ENCODE measurements at regions not wholly inside any gene's neighbourhood (a gene's known extent, or its start where the extent isn't known, plus 50 kb on each side); places are given as distances from the start of the nearest gene placed in this dataset.

DNA sequence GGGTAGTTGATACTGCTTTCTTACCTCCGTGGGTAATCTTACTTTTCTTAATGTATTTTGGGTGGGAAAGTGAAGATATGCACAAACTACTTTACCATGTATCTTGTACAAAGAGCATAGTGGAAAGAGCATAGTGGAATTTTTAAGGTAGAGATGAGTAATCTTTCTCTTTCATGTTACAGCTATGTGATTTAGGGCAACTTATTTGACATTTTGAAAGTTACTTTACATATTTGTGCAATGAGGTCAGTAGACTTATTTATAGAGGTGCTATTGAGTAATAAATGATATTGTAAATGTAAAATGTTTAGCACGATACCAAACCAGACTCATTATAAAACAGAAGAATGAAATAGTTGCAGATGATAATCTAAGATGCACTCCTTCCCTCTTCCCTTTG is 351.2 kb downstream of the TRAM1L1 start:
- no peak overlapping the region for H3K27ac Mint-ChIP-seq
- H3K4me1 Mint-ChIP-seq (ENCODE audit: low read depth), result no peaks in the 10 kb centered on the region
- no peak overlapping the region for H3K4me3 Mint-ChIP-seq
- H3K36me3 Mint-ChIP-seq (ENCODE audit: low read depth), result no peaks in the 10 kb centered on the region
- DNase-seq, result no peak
- H3K27me3 Mint-ChIP-seq, result no peaks in the 10 kb centered on the region
- no peak for ATAC-seq
- POLR2A ChIA-PET, result no interaction called here
- TF ChIP-seq, protein P1, sequence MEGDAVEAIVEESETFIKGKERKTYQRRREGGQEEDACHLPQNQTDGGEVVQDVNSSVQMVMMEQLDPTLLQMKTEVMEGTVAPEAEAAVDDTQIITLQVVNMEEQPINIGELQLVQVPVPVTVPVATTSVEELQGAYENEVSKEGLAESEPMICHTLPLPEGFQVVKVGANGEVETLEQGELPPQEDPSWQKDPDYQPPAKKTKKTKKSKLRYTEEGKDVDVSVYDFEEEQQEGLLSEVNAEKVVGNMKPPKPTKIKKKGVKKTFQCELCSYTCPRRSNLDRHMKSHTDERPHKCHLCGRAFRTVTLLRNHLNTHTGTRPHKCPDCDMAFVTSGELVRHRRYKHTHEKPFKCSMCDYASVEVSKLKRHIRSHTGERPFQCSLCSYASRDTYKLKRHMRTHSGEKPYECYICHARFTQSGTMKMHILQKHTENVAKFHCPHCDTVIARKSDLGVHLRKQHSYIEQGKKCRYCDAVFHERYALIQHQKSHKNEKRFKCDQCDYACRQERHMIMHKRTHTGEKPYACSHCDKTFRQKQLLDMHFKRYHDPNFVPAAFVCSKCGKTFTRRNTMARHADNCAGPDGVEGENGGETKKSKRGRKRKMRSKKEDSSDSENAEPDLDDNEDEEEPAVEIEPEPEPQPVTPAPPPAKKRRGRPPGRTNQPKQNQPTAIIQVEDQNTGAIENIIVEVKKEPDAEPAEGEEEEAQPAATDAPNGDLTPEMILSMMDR (IDR thresholded peaks at IDR 0.05), result no peak
- CTCF ChIA-PET, result no interaction called here
- H3K9me3 Mint-ChIP-seq, result peaks cover 2% of the 10 kb centered on the region
- intact Hi-C loops (cut with micrococcal nuclease), result no loop called here

DNA sequence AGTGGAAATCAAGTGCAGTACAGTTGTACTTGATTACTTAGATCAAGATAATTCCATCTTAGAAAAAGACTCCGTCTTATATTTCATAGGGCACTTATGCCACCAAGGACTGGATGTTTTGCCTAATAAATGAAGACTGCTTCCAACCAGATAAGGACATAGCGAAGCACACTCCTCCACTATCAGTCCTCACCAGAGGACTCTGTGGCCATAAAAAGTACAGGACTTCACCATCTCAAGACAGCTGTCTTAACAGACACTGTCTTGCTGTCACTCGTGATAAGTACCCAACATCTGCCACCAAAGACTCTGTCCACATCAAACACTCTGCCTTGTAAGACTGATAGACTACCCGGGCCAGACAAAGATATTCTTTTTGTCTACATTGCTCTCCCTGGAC is 352.0 kb downstream of the TRAM1L1 start:
- Mint-ChIP-seq H3K27me3 (no peaks in the 10 kb centered on the region), H3K4me3 (no peak overlapping the region), H3K27ac (no peak overlapping the region), H3K36me3 (ENCODE audit: low read depth) (no peaks in the 10 kb centered on the region), H3K9me3 (peaks cover 2% of the 10 kb centered on the region), H3K4me1 (ENCODE audit: low read depth) (no peaks in the 10 kb centered on the region)
- TF ChIP-seq, protein P1 (IDR thresholded peaks at IDR 0.05), result no peak
- DNase-seq (no peak), ATAC-seq (no peak)
- intact Hi-C loops (cut with micrococcal nuclease), result no loop called here
- ChIA-PET POLR2A (no interaction called here), CTCF (no interaction called here)

DNA sequence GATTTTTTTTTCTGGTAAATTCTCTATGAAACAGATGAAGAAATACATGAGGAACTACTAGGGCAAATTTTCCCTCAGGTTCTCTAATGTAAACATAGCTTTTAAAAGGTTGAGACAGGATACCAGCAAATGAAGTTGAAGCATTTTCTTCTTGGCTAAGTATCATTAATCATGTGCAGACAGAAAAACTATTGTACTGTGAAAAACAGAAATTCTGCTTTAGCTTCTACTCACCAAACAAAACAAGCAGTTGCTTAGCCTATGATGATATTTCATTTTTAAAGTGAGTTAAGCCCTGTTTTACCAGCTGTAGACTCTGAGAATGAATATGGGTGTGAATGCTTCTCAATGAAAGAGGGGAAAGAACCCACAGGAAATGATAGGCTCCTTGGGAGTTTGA is 358.9 kb downstream of the TRAM1L1 start:
- no peak overlapping the region for H3K4me3 Mint-ChIP-seq
- H3K27me3 Mint-ChIP-seq, result no peaks in the 10 kb centered on the region
- ATAC-seq (no peak), DNase-seq (no peak)
- peaks cover 5% of the 10 kb centered on the region for H3K9me3 Mint-ChIP-seq
- POLR2A ChIA-PET, result no interaction called here
- H3K36me3 Mint-ChIP-seq (ENCODE audit: low read depth), result no peaks in the 10 kb centered on the region
- no peak overlapping the region for H3K27ac Mint-ChIP-seq
- CTCF ChIA-PET, result no interaction called here
- intact Hi-C loops (cut with micrococcal nuclease), result no loop called here
- TF ChIP-seq, protein P1 (IDR thresholded peaks at IDR 0.05), result no peak
- H3K4me1 Mint-ChIP-seq (ENCODE audit: low read depth), result no peaks in the 10 kb centered on the region

DNA sequence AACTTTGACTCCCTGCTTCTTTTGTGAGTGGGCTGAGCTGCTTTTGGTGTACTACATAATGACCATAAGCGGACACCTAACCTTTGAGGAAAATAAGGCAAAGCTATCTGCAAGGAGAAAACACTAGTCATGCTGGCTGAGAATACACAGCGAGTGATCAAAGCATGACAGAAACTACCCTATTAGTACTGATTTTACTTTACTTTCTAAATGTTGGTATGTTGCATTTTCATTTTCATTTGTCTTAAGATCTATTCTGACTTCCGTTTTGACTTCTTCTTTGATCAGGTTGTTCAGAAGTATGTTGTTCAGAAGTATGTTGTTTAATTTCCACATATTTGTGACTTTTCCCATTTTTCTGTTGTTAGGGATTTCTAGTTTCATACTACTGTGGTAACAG is 361.1 kb downstream of the TRAM1L1 start:
- peaks cover 5% of the 10 kb centered on the region for H3K9me3 Mint-ChIP-seq
- ATAC-seq, result no peak
- H3K27me3 Mint-ChIP-seq, result no peaks in the 10 kb centered on the region
- intact Hi-C loops (cut with micrococcal nuclease), result no loop called here
- no peaks in the 10 kb centered on the region for H3K4me1 Mint-ChIP-seq (ENCODE audit: low read depth)
- TF ChIP-seq, protein P1 (IDR thresholded peaks at IDR 0.05), result no peak
- no peak overlapping the region for H3K27ac Mint-ChIP-seq
- ChIA-PET CTCF (no interaction called here), POLR2A (no interaction called here)
- H3K36me3 Mint-ChIP-seq (ENCODE audit: low read depth), result no peaks in the 10 kb centered on the region
- DNase-seq, result no peak
- no peak overlapping the region for H3K4me3 Mint-ChIP-seq

DNA sequence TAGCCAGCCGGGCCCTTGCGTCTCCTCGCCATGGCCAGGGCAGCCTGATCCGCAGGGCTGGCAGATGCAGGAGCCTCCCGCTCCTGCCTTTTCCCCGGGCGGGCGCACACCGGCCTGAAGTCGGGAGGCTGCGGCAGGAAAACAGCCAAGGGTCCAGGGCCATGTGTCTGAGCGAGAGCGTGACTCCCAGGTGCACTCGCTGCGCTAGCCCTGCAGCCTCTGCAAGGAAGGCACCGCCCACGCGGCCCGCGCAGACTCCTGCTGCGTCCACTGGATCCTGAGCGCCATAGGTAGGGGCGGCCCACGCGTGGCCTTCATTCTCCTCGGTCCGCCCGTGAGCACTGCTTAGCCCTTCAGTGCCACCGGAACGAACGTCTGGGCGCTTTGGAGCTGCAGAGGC is 379.9 kb downstream of the TRAM1L1 start:
- DNase-seq (no peak), ATAC-seq (no peak)
- Mint-ChIP-seq H3K27me3 (no peaks in the 10 kb centered on the region), H3K27ac (no peak overlapping the region), H3K9me3 (peaks cover 5% of the 10 kb centered on the region), H3K4me1 (ENCODE audit: low read depth) (no peaks in the 10 kb centered on the region), H3K4me3 (no peak overlapping the region), H3K36me3 (ENCODE audit: low read depth) (no peaks in the 10 kb centered on the region)
- ChIA-PET CTCF (no interaction called here), POLR2A (no interaction called here)
- TF ChIP-seq, protein P1 (IDR thresholded peaks at IDR 0.05), result no peak
- intact Hi-C loops (cut with micrococcal nuclease), result no loop called here

All from activated CD8-positive, alpha-beta T cell treated with anti-CD3 and anti-CD28 coated beads for 36 hours (primary cell).